Rectal smooth muscle tissue (tissue), 1 donor: ENCODE measurements at regions not wholly inside any gene's neighbourhood (a gene's known extent, or its start where the extent isn't known, plus 50 kb on each side); places are given as distances from the start of the nearest gene placed in this dataset.

Experiments
- H3K27ac ChIP-seq: one replicate; pipeline ENCODE4 v1.7.0; 2013; ENCODE audit warnings: low read depth, low read length, inconsistent platforms
- H3K27me3 ChIP-seq: one replicate; pipeline ENCODE4 v1.7.0; 2013; ENCODE audit warnings: low read length; ENCODE audit not compliant: control insufficient read depth, insufficient read depth
- H3K36me3 ChIP-seq: one replicate; pipeline ENCODE4 v1.7.0; 2013; ENCODE audit warnings: low read length; ENCODE audit not compliant: control insufficient read depth, insufficient read depth
- H3K4me1 ChIP-seq: one replicate; pipeline ENCODE4 v1.7.0; 2013; ENCODE audit warnings: low read length; ENCODE audit not compliant: control insufficient read depth, insufficient read depth
- H3K4me3 ChIP-seq: one replicate; pipeline ENCODE4 v1.7.0; 2013; ENCODE audit warnings: low read length
- H3K9ac ChIP-seq: one replicate; pipeline ENCODE4 v1.7.0; 2013; ENCODE audit warnings: low read length

DNA sequence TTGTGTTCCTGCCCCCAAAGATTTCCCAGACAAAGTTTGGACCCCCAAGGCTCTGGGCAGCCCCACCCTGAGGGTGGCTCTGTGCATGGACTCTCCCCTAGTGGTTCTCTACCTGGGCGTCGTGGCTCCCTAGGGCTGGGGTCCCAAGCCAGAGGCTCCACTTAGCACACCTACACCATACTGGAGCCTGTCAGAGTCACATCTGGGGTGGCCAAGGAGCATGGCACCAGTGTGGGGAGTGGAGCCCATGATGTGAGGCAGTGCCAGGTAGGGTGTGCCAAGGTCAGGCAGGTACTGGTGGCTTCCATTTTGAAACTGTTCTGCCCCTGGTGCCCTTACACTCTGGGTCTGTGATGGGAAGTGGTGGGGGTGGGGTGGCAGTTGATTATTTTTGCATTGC, 109.9 kb upstream of the GNAO1 start:
- Histone ChIP-seq H3K27me3 (no peaks in the 10 kb centered on the region), H3K36me3 (no peaks in the 10 kb centered on the region), H3K4me1 (no peaks in the 10 kb centered on the region), H3K4me3 (no peak overlapping the region), H3K9ac (no peak overlapping the region), H3K27ac (no peak overlapping the region)

DNA sequence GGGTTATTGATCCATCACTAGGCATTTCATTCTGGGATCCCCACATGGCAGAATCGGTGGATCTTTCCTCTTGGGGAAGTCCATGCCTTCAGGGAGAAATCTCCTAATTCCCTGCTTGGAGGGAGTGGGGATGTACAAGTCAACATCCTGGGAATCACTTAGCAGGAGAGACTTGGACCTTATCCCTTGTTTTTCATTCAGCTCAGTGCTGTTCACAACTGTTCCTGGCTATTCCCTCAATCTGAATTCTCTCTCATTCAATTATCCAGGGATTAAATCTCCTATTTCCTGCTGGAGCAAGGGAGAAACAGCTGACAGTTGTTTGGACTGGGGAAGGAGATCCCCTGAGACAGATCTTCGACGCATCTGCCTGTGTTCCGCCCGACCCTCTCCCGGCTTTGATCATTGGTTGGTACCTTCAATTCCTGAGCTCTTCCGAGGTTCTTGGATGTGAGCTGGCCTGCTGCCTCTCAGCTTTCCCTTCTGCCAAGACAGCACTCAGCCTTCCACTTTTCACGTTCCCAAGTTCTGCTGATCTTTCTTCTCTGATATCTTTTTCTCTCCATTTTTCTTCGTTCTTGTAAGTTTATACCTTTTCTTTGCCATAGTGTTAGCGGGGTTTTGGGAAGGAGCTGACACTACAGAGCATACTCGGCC, 115.4 kb upstream of the GNAO1 start:
- H3K27me3 ChIP-seq = no peaks in the 10 kb centered on the region
- no peaks in the 10 kb centered on the region for H3K4me1 ChIP-seq
- no peak overlapping the region for H3K9ac ChIP-seq
- H3K27ac ChIP-seq = no peak overlapping the region
- no peaks in the 10 kb centered on the region for H3K36me3 ChIP-seq
- no peak overlapping the region for H3K4me3 ChIP-seq

DNA sequence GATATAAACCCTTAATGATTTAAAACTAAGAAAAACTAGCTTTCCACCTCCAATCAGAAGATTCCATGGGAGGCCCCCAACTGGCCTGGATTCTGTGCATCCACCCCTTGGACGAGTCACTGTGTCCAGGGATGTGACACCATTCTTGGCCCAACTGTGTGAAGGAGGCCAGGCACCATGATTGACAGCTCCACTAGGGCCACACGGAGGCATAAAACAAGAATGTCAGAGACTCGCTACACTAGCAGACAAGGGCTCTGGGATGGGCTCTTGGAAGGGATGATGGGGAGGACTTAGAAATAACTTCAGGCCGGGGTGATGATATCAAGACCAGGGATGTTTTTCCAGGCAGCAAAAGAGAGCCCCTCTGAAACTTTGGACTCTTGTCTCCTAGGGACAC, 117.8 kb upstream of the GNAO1 start:
- Histone ChIP-seq H3K27ac (no peak overlapping the region), H3K4me3 (no peak overlapping the region), H3K9ac (no peak overlapping the region), H3K36me3 (no peaks in the 10 kb centered on the region), H3K4me1 (no peaks in the 10 kb centered on the region), H3K27me3 (no peaks in the 10 kb centered on the region)

- Histone ChIP-seq H3K4me1 (no peaks in the 10 kb centered on the region), H3K9ac (no peak overlapping the region), H3K4me3 (no peak overlapping the region), H3K27ac (no peak overlapping the region), H3K36me3 (no peaks in the 10 kb centered on the region), H3K27me3 (no peaks in the 10 kb centered on the region)
These were observed 119.2 kb upstream of the GNAO1 start for GRCh38 chr16:56072096-56072495.

DNA sequence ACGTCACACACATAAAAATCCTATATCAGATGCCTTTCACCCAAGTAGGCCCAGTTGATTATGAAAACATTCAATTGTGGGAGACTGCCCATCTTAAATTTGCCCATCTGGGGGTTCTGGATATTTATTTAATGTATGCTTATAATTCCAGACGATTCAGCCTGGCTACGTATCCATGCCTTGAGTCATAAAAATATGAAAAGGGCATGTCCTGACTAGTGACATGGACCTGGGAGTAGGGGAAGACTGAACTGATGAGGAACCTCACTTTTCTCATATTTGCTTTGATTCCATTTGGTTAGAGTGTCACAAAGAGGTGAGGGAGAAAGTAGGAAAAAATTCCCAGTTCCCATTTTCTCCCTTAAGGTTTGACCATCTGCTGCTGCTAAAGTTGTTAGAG, 122.5 kb upstream of the GNAO1 start:
- H3K27ac ChIP-seq = no peak overlapping the region
- H3K4me3 ChIP-seq = no peak overlapping the region
- no peaks in the 10 kb centered on the region for H3K27me3 ChIP-seq
- no peaks in the 10 kb centered on the region for H3K36me3 ChIP-seq
- H3K4me1 ChIP-seq = no peaks in the 10 kb centered on the region
- H3K9ac ChIP-seq = no peak overlapping the region

GRCh38 chr16:56068314-56068713, 123.0 kb upstream of the GNAO1 start:
- H3K27me3 ChIP-seq = no peaks in the 10 kb centered on the region
- H3K9ac ChIP-seq = no peak overlapping the region
- H3K36me3 ChIP-seq = no peaks in the 10 kb centered on the region

GRCh38 chr16:56067406-56067805, 123.9 kb upstream of the GNAO1 start:
- Histone ChIP-seq H3K27me3 (no peaks in the 10 kb centered on the region), H3K27ac (no peak overlapping the region)

More at GRCh38 chr16:56068314-56068713, 123.0 kb upstream of the GNAO1 start:
- no peak overlapping the region for H3K4me3 ChIP-seq
- no peak overlapping the region for H3K27ac ChIP-seq
- H3K4me1 ChIP-seq = no peaks in the 10 kb centered on the region

GRCh38 chr16:56066617-56067016, 124.7 kb upstream of the GNAO1 start:
- Histone ChIP-seq H3K4me1 (no peaks in the 10 kb centered on the region), H3K27me3 (no peaks in the 10 kb centered on the region), H3K27ac (no peak overlapping the region), H3K9ac (no peak overlapping the region), H3K4me3 (no peak overlapping the region), H3K36me3 (no peaks in the 10 kb centered on the region)

More at GRCh38 chr16:56067406-56067805, 123.9 kb upstream of the GNAO1 start:
- no peaks in the 10 kb centered on the region for H3K36me3 ChIP-seq
- no peak overlapping the region for H3K9ac ChIP-seq
- no peaks in the 10 kb centered on the region for H3K4me1 ChIP-seq
- H3K4me3 ChIP-seq = no peak overlapping the region

DNA sequence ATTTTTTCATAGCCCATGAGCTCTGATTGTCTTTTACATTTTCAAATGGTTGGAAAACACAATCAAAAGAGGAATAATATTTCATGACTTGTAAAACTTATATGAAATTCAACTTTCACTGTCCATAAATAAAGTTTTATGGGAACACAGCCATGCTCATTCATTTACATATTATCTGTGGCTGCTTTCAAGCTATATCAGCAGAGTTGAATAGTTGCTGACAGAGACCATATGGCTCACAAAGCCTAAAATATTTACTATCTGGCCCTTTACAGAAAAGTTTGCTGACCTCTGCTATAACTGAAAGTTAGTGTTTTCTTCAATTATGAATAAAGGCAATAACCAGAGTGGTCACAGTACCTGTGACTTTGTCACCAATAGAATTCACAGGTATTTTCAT, 128.2 kb upstream of the GNAO1 start:
- H3K27ac ChIP-seq = no peak overlapping the region
- no peaks in the 10 kb centered on the region for H3K4me1 ChIP-seq
- H3K27me3 ChIP-seq = no peaks in the 10 kb centered on the region
- no peaks in the 10 kb centered on the region for H3K36me3 ChIP-seq
- no peak overlapping the region for H3K9ac ChIP-seq
- no peak overlapping the region for H3K4me3 ChIP-seq

GRCh38 chr16:56057151-56057550, 134.1 kb upstream of the GNAO1 start:
- H3K36me3 ChIP-seq = no peaks in the 10 kb centered on the region
- no peak overlapping the region for H3K9ac ChIP-seq
- no peaks in the 10 kb centered on the region for H3K4me1 ChIP-seq
- no peak overlapping the region for H3K4me3 ChIP-seq
- no peak overlapping the region for H3K27ac ChIP-seq
- H3K27me3 ChIP-seq = no peaks in the 10 kb centered on the region

DNA sequence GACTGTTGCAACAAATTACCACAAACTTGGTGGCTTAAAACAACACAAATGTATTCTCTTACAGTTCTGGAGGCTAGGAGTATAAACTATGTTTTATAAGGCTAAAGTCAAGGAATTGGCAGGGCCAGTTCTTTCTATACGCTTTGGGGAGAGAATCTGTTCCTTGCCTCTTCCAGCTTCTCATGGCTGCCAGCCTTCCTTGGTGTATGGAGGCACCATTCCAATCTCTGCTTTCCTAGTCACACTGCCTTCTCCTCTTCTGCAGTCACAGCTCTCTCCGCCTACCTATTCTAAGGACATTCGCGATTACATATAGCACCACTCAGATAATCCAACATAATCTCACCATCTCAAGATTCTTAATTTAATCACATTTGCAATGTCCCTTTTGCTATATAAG, 140.4 kb upstream of the GNAO1 start:
- Histone ChIP-seq H3K27me3 (no peaks in the 10 kb centered on the region), H3K36me3 (no peaks in the 10 kb centered on the region), H3K9ac (no peak overlapping the region), H3K4me3 (no peak overlapping the region), H3K27ac (no peak overlapping the region), H3K4me1 (no peaks in the 10 kb centered on the region)

DNA sequence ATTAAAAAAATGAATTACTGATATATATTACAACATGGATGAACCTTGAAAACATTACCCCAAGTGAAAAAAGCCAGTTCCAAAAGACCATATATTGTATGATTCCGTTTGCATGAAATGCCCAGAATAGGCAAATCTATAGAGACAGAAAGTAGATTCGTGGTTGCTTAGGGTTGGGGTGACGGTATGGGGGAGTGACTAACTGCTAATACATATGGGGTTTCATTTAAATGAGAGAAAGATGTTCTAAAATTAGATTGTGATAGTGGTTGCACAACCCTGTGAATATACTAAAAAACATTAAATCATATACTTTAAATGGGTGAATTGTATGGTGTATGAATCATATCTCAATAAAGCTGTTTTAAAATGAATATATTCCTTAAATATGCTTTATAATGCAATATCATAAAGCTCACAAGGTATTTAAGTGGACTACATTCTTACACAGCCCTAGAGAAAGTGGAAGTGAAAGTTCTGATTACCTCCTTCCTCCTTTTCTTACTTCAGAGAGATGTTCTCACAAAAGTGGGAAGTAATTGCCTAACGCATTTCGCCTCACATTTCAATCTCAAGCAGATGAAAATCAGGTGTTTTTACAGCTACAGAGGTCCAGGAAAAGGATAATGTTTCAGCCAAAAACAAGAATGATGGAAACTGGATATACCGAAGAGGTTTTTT, 142.7 kb upstream of the GNAO1 start:
- Histone ChIP-seq H3K4me3 (no peak overlapping the region), H3K27ac (no peak overlapping the region), H3K27me3 (no peaks in the 10 kb centered on the region), H3K4me1 (no peaks in the 10 kb centered on the region), H3K36me3 (no peaks in the 10 kb centered on the region), H3K9ac (no peak overlapping the region)
